IMR-90 (cell line): ENCODE measurements at regions not wholly inside any gene's neighbourhood (a gene's known extent, or its start where the extent isn't known, plus 50 kb on each side); places are given as distances from the start of the nearest gene placed in this dataset.

Experiments
- ATAC-seq: fragments of 200-7000 bp; cut with Tn5 transposase; 2 replicates; pipeline ENCODE4 v1.9.1; 2020; ENCODE audit warnings: low read depth, mild to moderate bottlenecking, moderate library complexity
- BruUV-seq: library from RNA; stranded (reverse); fragments of 400-500 nt; replicated peaks from 2 replicates; lab custom pipeline; 2021; lab: Mats Ljungman, UMichigan
- CTCF ChIA-PET: fragments of 300-600 bp; formaldehyde crosslinking; extraction: SDS; loops from one replicate; lab custom pipeline; 2021; ENCODE audit warnings: antibody characterized with exemption; lab: Yijun Ruan, JAX
- POLR2A ChIA-PET: fragments of 300-600 bp; sonication (Branson Sonifier 250); formaldehyde crosslinking; loops from one replicate; lab custom pipeline; 2022; ENCODE audit warnings: antibody characterized with exemption; ENCODE audit not compliant: unreplicated experiment; lab: Charles Lee
- DNase-seq: peaks from one replicate; pipeline ENCODE4 v3.0.0; 2013
- H2AFZ ChIP-seq: replicated peaks from 2 replicates; pipeline ENCODE3; 2013; ENCODE audit warnings: low read length, mild to moderate bottlenecking; ENCODE audit not compliant: poor library complexity
- H2AK5ac ChIP-seq: 2 replicates; pipeline ENCODE4 v1.6.1; 2013; ENCODE audit warnings: low read depth, low read length, inconsistent platforms
- H2AK9ac ChIP-seq: replicated peaks from 2 replicates; pipeline ENCODE3; 2013; ENCODE audit warnings: mild to moderate bottlenecking, low read depth, low read length, moderate library complexity; ENCODE audit not compliant: poor library complexity
- H2BK120ac ChIP-seq: 2 replicates; pipeline ENCODE4 v1.6.1; 2013; ENCODE audit warnings: low read depth, low read length, inconsistent platforms
- H2BK15ac ChIP-seq: 3 replicates; pipeline ENCODE4 v1.6.1; 2013; ENCODE audit warnings: low read depth, low read length, inconsistent platforms
- H2BK20ac ChIP-seq: 2 replicates; pipeline ENCODE4 v1.6.1; 2013; ENCODE audit warnings: low read depth, mild to moderate bottlenecking, inconsistent platforms, low read length, moderate library complexity
- H2BK5ac ChIP-seq: 2 replicates; pipeline ENCODE4 v1.6.1; 2013; ENCODE audit warnings: mild to moderate bottlenecking, low read depth, low read length, inconsistent platforms; ENCODE audit not compliant: poor library complexity, severe bottlenecking
- H3K14ac ChIP-seq: replicated peaks from 2 replicates; pipeline ENCODE4 v1.6.1; 2013; ENCODE audit warnings: low read depth, low read length, inconsistent platforms
- H3K18ac ChIP-seq: 2 replicates; pipeline ENCODE4 v1.6.1; 2013; ENCODE audit warnings: low read depth, low read length, control low read depth
- H3K23ac ChIP-seq: 2 replicates; pipeline ENCODE4 v1.6.1; 2013; ENCODE audit warnings: low read depth, low read length, inconsistent platforms
- H3K27ac ChIP-seq: 2 replicates; pipeline ENCODE4 v1.5.1; 2013; ENCODE audit warnings: mild to moderate bottlenecking, control low read depth, low read length; ENCODE audit not compliant: insufficient read depth
- H3K27me3 ChIP-seq: 2 replicates; pipeline ENCODE4 v1.6.1; 2013; ENCODE audit warnings: low read length; ENCODE audit not compliant: control insufficient read depth, insufficient read depth
- H3K36me3 ChIP-seq: 2 replicates; pipeline ENCODE4 v1.6.1; 2013; ENCODE audit warnings: low read length, mixed read lengths; ENCODE audit not compliant: control insufficient read depth, insufficient read depth
- H3K4ac ChIP-seq: 2 replicates; pipeline ENCODE4 v1.6.1; 2013; ENCODE audit warnings: low read depth, low read length, inconsistent platforms
- H3K4me1 ChIP-seq: 2 replicates; pipeline ENCODE4 v1.6.1; 2013; ENCODE audit warnings: low read length, mixed read lengths; ENCODE audit not compliant: control insufficient read depth, insufficient read depth
- H3K4me2 ChIP-seq: 2 replicates; pipeline ENCODE4 v1.6.1; 2013; ENCODE audit warnings: low read depth, mild to moderate bottlenecking, control low read depth, low read length, moderate library complexity
- H3K4me3 ChIP-seq: 2 replicates; pipeline ENCODE4 v1.5.1; 2013; ENCODE audit warnings: low read depth, mild to moderate bottlenecking, control low read depth, low read length, moderate library complexity; ENCODE audit not compliant: insufficient read depth
- H3K56ac ChIP-seq: 2 replicates; pipeline ENCODE4 v1.6.1; 2013; ENCODE audit warnings: low read length, inconsistent platforms; ENCODE audit not compliant: insufficient read depth; ENCODE audit errors: extremely low read depth
- H3K79me1 ChIP-seq, 2 experiments: 2 replicates each; pipeline ENCODE4 v1.6.1; 2013; ENCODE audit warnings: low read length in 2 of 2, inconsistent platforms in 1 of 2, low read depth in 1 of 2
- H3K9ac ChIP-seq: 2 replicates; pipeline ENCODE4 v1.6.1; 2013; ENCODE audit warnings: low read depth, low read length, control low read depth
- H3K9me1 ChIP-seq: 2 replicates; pipeline ENCODE4 v1.6.1; 2013; ENCODE audit warnings: low read length, inconsistent platforms; ENCODE audit not compliant: insufficient read depth
- H3K9me3 ChIP-seq: 2 replicates; pipeline ENCODE4 v1.6.1; 2013; ENCODE audit warnings: low read length; ENCODE audit not compliant: control insufficient read depth, insufficient read depth
- H4K20me1 ChIP-seq: 2 replicates; pipeline ENCODE4 v1.6.1; 2013; ENCODE audit warnings: low read length, inconsistent platforms; ENCODE audit not compliant: insufficient read depth
- H4K5ac ChIP-seq: 2 replicates; pipeline ENCODE4 v1.6.1; 2013; ENCODE audit warnings: mild to moderate bottlenecking, low read depth, low read length, control low read depth
- H4K8ac ChIP-seq, 2 experiments: 2 replicates each; pipeline ENCODE4 v1.6.1; 2013; ENCODE audit warnings: low read depth in 2 of 2, low read length in 2 of 2, control low read depth in 1 of 2, inconsistent platforms in 1 of 2
- H4K91ac ChIP-seq: 2 replicates; pipeline ENCODE4 v1.6.1; 2013; ENCODE audit warnings: low read depth, low read length, inconsistent platforms; ENCODE audit not compliant: insufficient read depth
- FOS ChIP-seq: fragments of 150-350 bp; IDR thresholded peaks from 2 replicates; pipeline ENCODE4 v1.6.1; 2016; ENCODE audit warnings: low read depth, low read length
- MAFK ChIP-seq: IDR thresholded peaks from 2 replicates; pipeline ENCODE4 v1.6.1; 2012; ENCODE audit warnings: low read depth, low read length, improper control_type of control experiment
- RAD21 ChIP-seq: IDR thresholded peaks from 2 replicates; pipeline ENCODE4 v1.6.1; 2012; ENCODE audit warnings: low read length, improper control_type of control experiment
- RCOR1 ChIP-seq: IDR thresholded peaks from 2 replicates; pipeline ENCODE4 v1.6.1; 2012; ENCODE audit warnings: mild to moderate bottlenecking, low read length, improper control_type of control experiment; ENCODE audit not compliant: insufficient replicate concordance
- RFX5 ChIP-seq: IDR thresholded peaks from 2 replicates; pipeline ENCODE4 v1.8.0; 2012; ENCODE audit warnings: low read depth, mild to moderate bottlenecking, low read length, moderate library complexity
- SMC3 ChIP-seq: fragments of 150-350 bp; IDR thresholded peaks from 2 replicates; pipeline ENCODE4 v1.6.1; 2016; ENCODE audit warnings: low read depth, mild to moderate bottlenecking, antibody characterized with exemption, low read length, moderate library complexity
- USF2 ChIP-seq: fragments of 150-350 bp; IDR thresholded peaks from 2 replicates; pipeline ENCODE4 v1.6.1; 2017; ENCODE audit warnings: mild to moderate bottlenecking, antibody characterized with exemption, low read length, low read depth
- WGBS, 2 experiments: methylation state at CpG; one replicate each; pipeline versions ENCODE4 v1.1.5 to v1.1.7; 2013; ENCODE audit warnings: missing lambda C conversion rate in 2 of 2; ENCODE audit not compliant: insufficient read length in 1 of 2; ENCODE audit errors: extremely low coverage in 2 of 2; 5-methylcytosine and 5-hydroxymethylcytosine counted together
- dilution Hi-C: fragments of 300-500 bp; cut with HindIII; formaldehyde crosslinking; loops from one replicate; pipeline ENCODE4 v1.14.3; 2018; ENCODE audit warnings: low sequenced_read_pairs; ENCODE audit not compliant: unreplicated experiment
- in situ Hi-C: fragments of 300-500 bp; cut with MboI; formaldehyde crosslinking; loops from 3 replicates; pipeline ENCODE4 v1.14.3; 2019; ENCODE audit warnings: low sequenced_read_pairs, inconsistent platforms, mixed read lengths
- intact Hi-C: fragments of 100-400 bp; cut with micrococcal nuclease; formaldehyde crosslinking; loops from 2 replicates; pipeline ENCODE4 v1.10.0; 2022

- Histone ChIP-seq H3K9me1 (no peaks in the 10 kb centered on the region), H4K8ac (no peak overlapping the region), H3K18ac (no peak overlapping the region), H3K27me3 (no peaks in the 10 kb centered on the region), H3K4me3 (no peak overlapping the region), H2AK9ac (no peak overlapping the region), H3K36me3 (no peaks in the 10 kb centered on the region), H3K56ac (no peak overlapping the region), H3K9me3 (no peaks in the 10 kb centered on the region), H3K4me2 (no peak overlapping the region), H2BK15ac (no peak overlapping the region), H3K4me1 (no peaks in the 10 kb centered on the region), H2BK120ac (no peak overlapping the region), H2AK5ac (no peak overlapping the region), H4K20me1 (no peaks in the 10 kb centered on the region), H2BK20ac (no peak overlapping the region), H2BK5ac (no peak overlapping the region), H2AFZ (no peak overlapping the region), H3K4ac (no peak overlapping the region), H3K14ac (no peak overlapping the region), H4K5ac (no peak overlapping the region), H3K23ac (no peak overlapping the region), H3K79me1 (no peaks in the 10 kb centered on the region), H3K27ac (no peak overlapping the region), H4K91ac (no peak overlapping the region), H3K9ac (no peak overlapping the region)
- POLR2A ChIA-PET = no interaction called here
- dilution Hi-C loops = no loop called here
- no peak for DNase-seq
- TF ChIP-seq MAFK (no peak), FOS (no peak), RFX5 (no peak), SMC3 (no peak), USF2 (no peak), RAD21 (no peak), RCOR1 (no peak)
- in situ Hi-C loops = no loop called here
- intact Hi-C loops = no loop called here
- WGBS, 2 experiments = no CpG with 5 or more reads among the region's 2 CpGs
- CTCF ChIA-PET = interaction anchor here (1.0 kb wide), 1 partner anchor 30 kb away, joined by 3 read pairs; no protein-coding TSS in a partner anchor
- ATAC-seq = no peak
- no TSS peak for BruUV-seq
Observed at GRCh38 chr5:64018966-64019365, 56.7 kb upstream of the HTR1A start.
